Uterus (tissue), 3 donors: ENCODE measurements at regions not wholly inside any gene's neighbourhood (a gene's known extent, or its start where the extent isn't known, plus 50 kb on each side); places are given as distances from the start of the nearest gene placed in this dataset.

ENCODE experiments used
- DNase-seq, 2 donors: peaks; one replicate each; pipeline ENCODE4 v3.0.0-alpha.2; 2019 to 2020
- H3K27ac ChIP-seq, 2 donors: fragments of 200-600 bp; sonication (generic); 1 replicate in 1 of 2; 2 replicates in 1 of 2; pipeline ENCODE4 v1.5.1; 2016 to 2018
- H3K27me3 ChIP-seq, 2 donors: fragments of 200-600 bp; sonication (generic); one replicate each; pipeline ENCODE4 v1.5.1; 2018 to 2019; ENCODE audit warnings: control low read depth in 1 of 2
- H3K36me3 ChIP-seq, 2 donors: fragments of 200-600 bp; sonication (generic); one replicate each; pipeline ENCODE4 v1.5.1; 2019; ENCODE audit warnings: control low read depth in 1 of 2
- H3K4me1 ChIP-seq, 2 donors: fragments of 200-600 bp; sonication (generic); one replicate each; pipeline ENCODE4 v1.5.1; 2018 to 2019; ENCODE audit warnings: control low read depth in 1 of 2
- H3K4me3 ChIP-seq, 2 donors: fragments of 200-600 bp; sonication (generic); 1 replicate in 1 of 2; 2 replicates in 1 of 2; pipeline ENCODE4 v1.5.1; 2018 to 2019; ENCODE audit warnings: mild to moderate bottlenecking in 1 of 2
- H3K9me3 ChIP-seq, 2 donors: fragments of 200-600 bp; sonication (generic); one replicate each; pipeline ENCODE4 v1.5.1; 2019; ENCODE audit warnings: control low read depth in 1 of 2
- CTCF ChIP-seq, 4 experiments: fragments of 200-600 bp in 2 of 4; fragments of 450-650 bp in 2 of 4; sonication (generic) in 2 of 4; IDR thresholded peaks; one replicate each; pipeline ENCODE4 v1.5.1; 2016 to 2019; ENCODE audit warnings: antibody characterized with exemption in 4 of 4, mild to moderate bottlenecking in 2 of 4, moderate library complexity in 1 of 4
- POLR2A ChIP-seq, 2 donors: fragments of 450-650 bp; IDR thresholded peaks; one replicate each; pipeline ENCODE4 v1.6.1; 2016; ENCODE audit warnings: antibody characterized with exemption in 2 of 2, mild to moderate bottlenecking in 1 of 2, moderate library complexity in 1 of 2
- intact Hi-C: fragments of 100-400 bp; cut with DNase I; formaldehyde crosslinking; loops from one replicate; pipeline ENCODE4 v1.15.1; 2023; ENCODE audit warnings: low total_unique reads
- donor health status: DM: yes; HTN: yes; CAD: no.

DNA sequence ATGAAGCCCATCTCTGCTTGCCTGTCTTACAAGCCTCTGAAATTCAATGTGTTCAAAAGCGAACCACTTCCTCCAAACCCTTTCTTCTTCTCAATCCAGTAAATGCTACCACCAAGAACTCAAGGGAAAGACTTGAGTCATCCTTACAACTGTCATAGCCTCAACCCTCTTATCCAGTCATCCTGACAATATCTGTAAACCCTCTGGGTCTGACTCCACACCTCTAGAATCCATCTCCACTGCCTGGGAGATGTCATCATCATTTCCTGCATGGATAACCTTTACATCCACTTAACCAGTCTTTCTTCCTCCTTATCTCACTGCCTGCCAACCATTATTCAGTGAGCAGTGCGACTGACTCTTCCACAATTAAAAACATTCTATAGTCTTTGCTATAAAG, 441.1 kb downstream of the SETD4 start:
- no peaks in the 10 kb centered on the region for H3K9me3 ChIP-seq
- no peaks in the 10 kb centered on the region for H3K4me1 ChIP-seq
- DNase-seq, result no peak
- TF ChIP-seq POLR2A (IDR thresholded peaks at IDR 0.05) (no peak), CTCF (IDR thresholded peaks at IDR 0.05) (no peak)
- H3K27ac ChIP-seq, result no peak overlapping the region
- intact Hi-C loops, result no loop called here
- no peaks in the 10 kb centered on the region for H3K36me3 ChIP-seq
- no peaks in the 10 kb centered on the region for H3K27me3 ChIP-seq
- no peak overlapping the region for H3K4me3 ChIP-seq

- no peaks in the 10 kb centered on the region for H3K36me3 ChIP-seq
- no peaks in the 10 kb centered on the region for H3K27me3 ChIP-seq
- H3K4me1 ChIP-seq, result no peaks in the 10 kb centered on the region
- DNase-seq, result no peak
- intact Hi-C loops, result no loop called here
- no peak overlapping the region for H3K27ac ChIP-seq
- no peaks in the 10 kb centered on the region for H3K9me3 ChIP-seq
- H3K4me3 ChIP-seq, result no peak overlapping the region
- TF ChIP-seq POLR2A (IDR thresholded peaks at IDR 0.05) (no peak), CTCF (IDR thresholded peaks at IDR 0.05) (no peak)
Measured at GRCh38 chr21:35617491-35617890, 442.8 kb downstream of the SETD4 start.

DNA sequence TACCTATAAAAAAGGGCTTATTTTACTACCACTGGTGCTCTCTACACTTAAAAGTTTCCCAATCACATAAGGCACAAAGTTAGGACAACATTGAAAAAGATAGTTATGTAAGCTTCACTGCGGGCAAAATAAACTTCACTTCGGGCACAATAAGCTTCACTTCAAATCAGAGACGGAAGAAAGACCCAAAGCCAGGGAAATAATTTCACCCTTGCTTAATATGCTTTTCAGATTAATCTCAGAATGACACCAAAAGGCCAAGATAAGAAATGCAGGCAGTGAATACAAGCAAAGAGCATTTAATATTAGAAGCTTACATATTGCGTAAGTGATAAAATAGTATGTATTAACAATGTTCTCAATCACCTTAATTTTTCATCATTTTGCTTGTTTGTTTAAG, 444.2 kb downstream of the SETD4 start:
- intact Hi-C loops, result no loop called here

DNA sequence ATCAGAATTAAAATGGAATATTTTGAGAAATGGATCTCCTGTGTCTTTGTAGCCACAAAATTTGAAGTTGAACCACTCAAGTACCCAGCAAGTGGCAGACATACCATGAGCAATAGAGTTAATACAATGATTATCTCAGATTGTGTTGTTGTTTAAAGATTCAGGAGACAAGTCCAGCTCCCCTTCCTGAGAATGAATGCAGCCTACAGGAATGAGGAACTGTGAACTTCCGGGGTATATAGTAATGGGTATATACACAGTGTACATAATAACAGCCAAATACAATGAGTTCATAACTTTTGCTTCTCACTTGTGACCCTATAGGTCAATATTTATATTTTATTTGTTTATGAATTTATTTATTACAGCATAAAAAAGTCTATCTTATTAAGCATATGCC, 445.0 kb downstream of the SETD4 start:
- intact Hi-C loops, result no loop called here
- TF ChIP-seq CTCF (IDR thresholded peaks at IDR 0.05) (no peak), POLR2A (IDR thresholded peaks at IDR 0.05) (no peak)
- DNase-seq, result no peak
- H3K9me3 ChIP-seq, result no peaks in the 10 kb centered on the region
- H3K27me3 ChIP-seq, result no peaks in the 10 kb centered on the region
- H3K36me3 ChIP-seq, result no peaks in the 10 kb centered on the region
- H3K4me1 ChIP-seq, result no peaks in the 10 kb centered on the region
- no peak overlapping the region for H3K27ac ChIP-seq
- no peak overlapping the region for H3K4me3 ChIP-seq

More for the DNA sequence above, 444.2 kb downstream of the SETD4 start:
- Histone ChIP-seq H3K4me3 (no peak overlapping the region), H3K4me1 (no peaks in the 10 kb centered on the region), H3K9me3 (no peaks in the 10 kb centered on the region), H3K27ac (no peak overlapping the region), H3K27me3 (no peaks in the 10 kb centered on the region), H3K36me3 (no peaks in the 10 kb centered on the region)
- no peak for DNase-seq
- TF ChIP-seq POLR2A (IDR thresholded peaks at IDR 0.05), result no peak
- TF ChIP-seq CTCF (IDR thresholded peaks at IDR 0.05), result peak in 1 of 4 experiments; percentile 11

DNA sequence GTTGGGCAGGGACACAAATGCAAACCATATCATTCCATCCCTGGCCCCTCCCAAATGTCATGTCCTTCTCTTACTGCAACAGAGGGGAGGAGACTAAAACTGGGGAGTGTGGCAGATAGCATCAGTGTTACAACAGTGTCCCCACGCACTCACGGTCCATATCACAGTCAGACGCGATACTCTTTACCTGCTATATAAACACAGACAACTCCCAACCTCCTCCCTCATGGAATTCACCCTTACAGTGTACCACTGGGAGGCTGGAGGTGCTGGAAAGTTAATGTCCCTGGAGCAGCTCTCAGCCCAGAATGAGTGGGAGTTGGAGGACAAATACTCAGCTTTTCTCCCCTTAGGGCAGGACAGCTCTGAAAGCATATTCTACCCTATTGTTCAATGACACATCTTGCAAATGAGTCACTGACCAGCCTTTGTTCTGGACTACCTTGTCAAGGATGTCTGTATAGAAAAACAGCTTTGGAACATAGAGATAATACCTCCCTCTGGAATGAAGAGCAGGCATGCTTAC, 445.9 kb downstream of the SETD4 start:
- TF ChIP-seq POLR2A (IDR thresholded peaks at IDR 0.05) (no peak), CTCF (IDR thresholded peaks at IDR 0.05) (no peak)
- no peak for DNase-seq
- H3K27ac ChIP-seq, result no peak overlapping the region
- intact Hi-C loops, result no loop called here
- no peaks in the 10 kb centered on the region for H3K4me1 ChIP-seq
- no peaks in the 10 kb centered on the region for H3K36me3 ChIP-seq
- no peak overlapping the region for H3K4me3 ChIP-seq
- no peaks in the 10 kb centered on the region for H3K9me3 ChIP-seq
- no peaks in the 10 kb centered on the region for H3K27me3 ChIP-seq
